Panc1 (cell line): ENCODE measurements at regions not wholly inside any gene's neighbourhood (a gene's known extent, or its start where the extent isn't known, plus 50 kb on each side); places are given as distances from the start of the nearest gene placed in this dataset.

Experiments used
- ATAC-seq: fragments of 200-7000 bp; cut with Tn5 transposase; 2 replicates; pipeline ENCODE4 v1.9.1; 2020; ENCODE audit warnings: mild to moderate bottlenecking, moderate library complexity
- BruUV-seq: library from RNA; stranded (reverse); fragments of 400-500 nt; replicated peaks from 2 replicates; lab custom pipeline; 2021; lab: Mats Ljungman, UMichigan
- CTCF ChIA-PET: fragments of 300-600 bp; sonication (Branson Sonifier 250); formaldehyde crosslinking; loops from one replicate; lab custom pipeline; 2022; ENCODE audit warnings: antibody characterized with exemption; lab: Charles Lee
- POLR2A ChIA-PET: fragments of 300-600 bp; sonication (Branson Sonifier 250); formaldehyde crosslinking; loops from one replicate; lab custom pipeline; 2022; ENCODE audit warnings: antibody characterized with exemption; lab: Charles Lee
- DNase-seq: peaks from one replicate; pipeline ENCODE4 v3.0.0-alpha.2; 2010; ENCODE audit warnings: low read depth, low spot score
- H3K27ac ChIP-seq: 2 replicates; pipeline ENCODE4 v1.5.1; 2011; ENCODE audit warnings: mild to moderate bottlenecking, low read length, inconsistent platforms
- H3K27me3 ChIP-seq: fragments of 200-500 bp; sonication (Bioruptor generic); 2 replicates; pipeline ENCODE4 v1.6.0; 2014; ENCODE audit warnings: low read length, inconsistent platforms; ENCODE audit not compliant: control insufficient read depth, insufficient read depth
- H3K36me3 ChIP-seq: fragments of 200-500 bp; sonication (Bioruptor generic); 2 replicates; pipeline ENCODE4 v1.5.1; 2014; ENCODE audit warnings: inconsistent platforms, mild to moderate bottlenecking, low read length, moderate library complexity; ENCODE audit not compliant: control insufficient read depth, insufficient read depth
- H3K4me1 ChIP-seq: 2 replicates; pipeline ENCODE4 v1.5.1; 2011; ENCODE audit warnings: inconsistent platforms, mild to moderate bottlenecking, low read length, moderate library complexity; ENCODE audit not compliant: control insufficient read depth, insufficient read depth
- H3K4me3 ChIP-seq, 2 experiments: 2 replicates each; pipeline ENCODE4 v1.5.1; 2011 to 2012; ENCODE audit warnings: low read depth in 2 of 2, low read length in 2 of 2, mild to moderate bottlenecking in 2 of 2, inconsistent platforms in 1 of 2, moderate library complexity in 1 of 2
- H3K9me3 ChIP-seq: fragments of 200-500 bp; sonication (Bioruptor generic); 2 replicates; pipeline ENCODE4 v1.5.1; 2014; ENCODE audit warnings: low read depth, mild to moderate bottlenecking, inconsistent platforms, low read length, moderate library complexity; ENCODE audit not compliant: control insufficient read depth, insufficient read depth
- POLR2AphosphoS5 ChIP-seq: IDR thresholded peaks from 2 replicates; pipeline ENCODE4 v1.6.1; 2012; ENCODE audit warnings: mild to moderate bottlenecking, low read depth, low read length, moderate library complexity
- REST ChIP-seq, 2 experiments: IDR thresholded peaks; 2 replicates each; pipeline ENCODE4 v1.6.1; 2011 to 2012; ENCODE audit warnings: low read depth in 2 of 2, control low read depth in 1 of 2, low read length in 1 of 2, mild to moderate bottlenecking in 1 of 2, moderate library complexity in 1 of 2; ENCODE audit not compliant: insufficient read depth in 1 of 2
- SIN3A ChIP-seq: IDR thresholded peaks from 2 replicates; pipeline ENCODE4 v1.6.1; 2012; ENCODE audit warnings: low read depth, mild to moderate bottlenecking, low read length, moderate library complexity, borderline replicate concordance; ENCODE audit not compliant: insufficient read depth
- TCF7L2 ChIP-seq: IDR thresholded peaks from 2 replicates; pipeline ENCODE4 v1.6.1; 2011; ENCODE audit warnings: mild to moderate bottlenecking, low read depth, low read length, inconsistent platforms
- in situ Hi-C: cut with HindIII; loops from 2 replicates; pipeline ENCODE4 v1.10.0; 2016; ENCODE audit warnings: low sequenced_read_pairs, low pct_unique_long_range_greater_than_20kb
- intact Hi-C: fragments of 100-400 bp; cut with micrococcal nuclease; formaldehyde crosslinking; loops from one replicate; pipeline ENCODE4 v1.10.0; 2022; ENCODE audit not compliant: unreplicated experiment
- TF ChIP-seq, protein P1 (sequence below): fragments of 450-650 bp; IDR thresholded peaks from 2 replicates; pipeline ENCODE4 v1.5.1; 2017; ENCODE audit warnings: mild to moderate bottlenecking

DNA sequence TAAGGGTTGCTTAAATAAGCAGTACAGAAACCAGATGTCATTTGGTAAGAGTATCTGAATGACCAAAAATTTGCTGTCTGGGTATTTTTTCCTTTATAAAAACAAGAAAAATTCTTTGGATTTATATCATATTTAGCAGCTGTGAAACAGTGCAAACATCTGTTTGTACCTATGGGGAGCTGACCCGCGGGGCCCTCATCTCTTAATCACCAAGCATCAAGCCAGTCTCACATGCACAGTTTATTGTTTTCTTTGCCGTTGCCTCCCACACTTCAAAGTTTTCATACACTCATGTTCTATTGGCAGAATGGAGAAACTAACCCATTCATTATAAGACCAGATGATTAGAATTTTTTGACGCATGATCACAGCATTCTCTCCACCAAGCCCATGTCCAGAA lies 142.2 kb downstream of the BMP4 start:
- Histone ChIP-seq H3K4me1 (no peaks in the 10 kb centered on the region), H3K36me3 (no peaks in the 10 kb centered on the region), H3K27me3 (no peaks in the 10 kb centered on the region), H3K4me3 (no peak overlapping the region), H3K9me3 (no peaks in the 10 kb centered on the region), H3K27ac (no peak overlapping the region)
- no TSS peak for BruUV-seq
- intact Hi-C loops (no loop called here), in situ Hi-C loops (no loop called here)
- no peak for ATAC-seq
- ChIA-PET POLR2A (no interaction called here), CTCF (no interaction called here)
- no peak for DNase-seq
- TF ChIP-seq POLR2AphosphoS5, result no peak
- TF ChIP-seq, protein P1, sequence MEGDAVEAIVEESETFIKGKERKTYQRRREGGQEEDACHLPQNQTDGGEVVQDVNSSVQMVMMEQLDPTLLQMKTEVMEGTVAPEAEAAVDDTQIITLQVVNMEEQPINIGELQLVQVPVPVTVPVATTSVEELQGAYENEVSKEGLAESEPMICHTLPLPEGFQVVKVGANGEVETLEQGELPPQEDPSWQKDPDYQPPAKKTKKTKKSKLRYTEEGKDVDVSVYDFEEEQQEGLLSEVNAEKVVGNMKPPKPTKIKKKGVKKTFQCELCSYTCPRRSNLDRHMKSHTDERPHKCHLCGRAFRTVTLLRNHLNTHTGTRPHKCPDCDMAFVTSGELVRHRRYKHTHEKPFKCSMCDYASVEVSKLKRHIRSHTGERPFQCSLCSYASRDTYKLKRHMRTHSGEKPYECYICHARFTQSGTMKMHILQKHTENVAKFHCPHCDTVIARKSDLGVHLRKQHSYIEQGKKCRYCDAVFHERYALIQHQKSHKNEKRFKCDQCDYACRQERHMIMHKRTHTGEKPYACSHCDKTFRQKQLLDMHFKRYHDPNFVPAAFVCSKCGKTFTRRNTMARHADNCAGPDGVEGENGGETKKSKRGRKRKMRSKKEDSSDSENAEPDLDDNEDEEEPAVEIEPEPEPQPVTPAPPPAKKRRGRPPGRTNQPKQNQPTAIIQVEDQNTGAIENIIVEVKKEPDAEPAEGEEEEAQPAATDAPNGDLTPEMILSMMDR, result no peak
- TF ChIP-seq SIN3A, result no peak
- TF ChIP-seq REST (IDR thresholded peaks at IDR 0.05; ENCODE audit: insufficient read depth in 1 of 2, low read depth in 2 of 2, low read length in 1 of 2), result no peak
- no peak for TF ChIP-seq TCF7L2

DNA sequence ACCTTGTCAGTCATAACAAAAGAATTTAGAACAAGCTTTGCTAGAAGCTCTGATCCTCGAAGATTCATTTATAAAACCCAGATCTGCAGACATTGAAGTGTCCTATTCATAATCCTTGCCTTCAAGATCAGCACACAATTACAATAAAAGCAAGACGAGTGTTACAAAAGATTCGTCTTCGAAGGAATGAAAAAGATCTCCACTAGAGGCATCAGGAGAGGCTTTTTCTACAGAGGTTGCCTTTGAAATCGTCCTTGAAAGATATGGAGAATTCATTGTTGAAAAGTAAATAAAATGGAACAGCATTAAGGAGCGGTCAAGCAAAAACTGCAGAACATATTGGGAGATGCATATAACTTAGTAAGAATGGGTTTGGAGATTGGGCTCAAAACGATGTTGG lies 146.4 kb downstream of the BMP4 start:
- Histone ChIP-seq H3K36me3 (no peaks in the 10 kb centered on the region), H3K4me1 (no peaks in the 10 kb centered on the region), H3K4me3 (no peak overlapping the region), H3K9me3 (no peaks in the 10 kb centered on the region), H3K27me3 (no peaks in the 10 kb centered on the region), H3K27ac (no peak overlapping the region)
- CTCF ChIA-PET, result no interaction called here
- in situ Hi-C loops, result no loop called here
- BruUV-seq, result no TSS peak
- POLR2A ChIA-PET, result no interaction called here
- no peak for ATAC-seq
- intact Hi-C loops, result no loop called here
- TF ChIP-seq SIN3A, result no peak
- no peak for TF ChIP-seq REST (IDR thresholded peaks at IDR 0.05; ENCODE audit: insufficient read depth in 1 of 2, low read depth in 2 of 2, low read length in 1 of 2)
- no peak for TF ChIP-seq POLR2AphosphoS5
- TF ChIP-seq TCF7L2, result no peak
- TF ChIP-seq, protein P1, result no peak
- no peak for DNase-seq
